Activated T-helper 17 cell treated with anti-CD3 and anti-CD28 coated beads, Interleukin-2, amount 50 U/mL, for 72 hours (primary cell): ENCODE measurements at regions not wholly inside any gene's neighbourhood (a gene's known extent, or its start where the extent isn't known, plus 50 kb on each side); places are given as distances from the start of the nearest gene placed in this dataset.
"Not testable (repeated sequence)": the region's sequence is repeated elsewhere in the genome, so short reads cannot be mapped to it uniquely, and the experiment has no call there.

Source experiments
- ATAC-seq: fragments of 150-1000 bp; cut with Tn5 transposase; replicated peaks from 2 replicates; pipeline ENCODE4 v1.10.0; 2021; ENCODE audit warnings: mild to moderate bottlenecking, moderate library complexity
- H3K27ac Mint-ChIP-seq: one replicate; pipeline ENCODE4 v1.8.0; 2022; ENCODE audit warnings: mixed read lengths
- H3K27me3 Mint-ChIP-seq: one replicate; pipeline ENCODE4 v1.8.0; 2022; ENCODE audit warnings: mixed read lengths
- H3K36me3 Mint-ChIP-seq: one replicate; pipeline ENCODE4 v1.8.0; 2022; ENCODE audit warnings: low read depth, mild to moderate bottlenecking, mixed read lengths
- H3K4me1 Mint-ChIP-seq: one replicate; pipeline ENCODE4 v1.8.0; 2022; ENCODE audit warnings: mixed read lengths
- H3K4me3 Mint-ChIP-seq: one replicate; pipeline ENCODE4 v1.8.0; 2022; ENCODE audit warnings: mild to moderate bottlenecking, mixed read lengths
- H3K9me3 Mint-ChIP-seq: one replicate; pipeline ENCODE4 v1.8.0; 2022; ENCODE audit warnings: mixed read lengths

DNA sequence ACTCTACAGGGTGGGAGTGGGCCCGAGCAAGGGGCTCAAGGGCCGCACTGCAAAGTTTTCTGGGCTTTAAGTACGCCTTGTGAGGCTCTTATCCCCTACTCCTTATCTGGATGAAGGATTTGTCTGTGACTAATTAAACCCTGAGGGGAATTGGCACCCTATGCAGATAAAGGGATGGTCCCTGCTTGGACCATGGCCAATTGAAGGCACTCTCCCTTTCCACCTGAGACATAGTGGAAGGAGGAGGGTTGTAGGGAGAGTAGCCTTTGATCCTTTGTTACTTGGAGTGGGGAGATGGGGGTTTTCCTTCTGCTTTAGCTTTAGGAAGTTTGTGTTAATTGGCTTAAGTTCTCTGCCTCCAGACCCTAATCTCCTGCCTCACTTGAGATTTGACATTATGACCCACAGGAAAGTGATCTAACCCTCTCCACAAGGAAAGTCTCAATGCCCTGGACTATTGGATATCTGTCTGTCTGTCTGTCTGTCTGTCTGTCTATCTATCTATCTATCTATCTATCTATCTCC, 1158.8 kb upstream of the SORCS1 start:
- no peaks in the 10 kb centered on the region for H3K27me3 Mint-ChIP-seq
- no peaks in the 10 kb centered on the region for H3K4me1 Mint-ChIP-seq
- no peaks in the 10 kb centered on the region for H3K36me3 Mint-ChIP-seq
- H3K4me3 Mint-ChIP-seq = no peak overlapping the region
- ATAC-seq = no peak
- no peak overlapping the region for H3K27ac Mint-ChIP-seq
- H3K9me3 Mint-ChIP-seq = peaks cover 11% of the 10 kb centered on the region

DNA sequence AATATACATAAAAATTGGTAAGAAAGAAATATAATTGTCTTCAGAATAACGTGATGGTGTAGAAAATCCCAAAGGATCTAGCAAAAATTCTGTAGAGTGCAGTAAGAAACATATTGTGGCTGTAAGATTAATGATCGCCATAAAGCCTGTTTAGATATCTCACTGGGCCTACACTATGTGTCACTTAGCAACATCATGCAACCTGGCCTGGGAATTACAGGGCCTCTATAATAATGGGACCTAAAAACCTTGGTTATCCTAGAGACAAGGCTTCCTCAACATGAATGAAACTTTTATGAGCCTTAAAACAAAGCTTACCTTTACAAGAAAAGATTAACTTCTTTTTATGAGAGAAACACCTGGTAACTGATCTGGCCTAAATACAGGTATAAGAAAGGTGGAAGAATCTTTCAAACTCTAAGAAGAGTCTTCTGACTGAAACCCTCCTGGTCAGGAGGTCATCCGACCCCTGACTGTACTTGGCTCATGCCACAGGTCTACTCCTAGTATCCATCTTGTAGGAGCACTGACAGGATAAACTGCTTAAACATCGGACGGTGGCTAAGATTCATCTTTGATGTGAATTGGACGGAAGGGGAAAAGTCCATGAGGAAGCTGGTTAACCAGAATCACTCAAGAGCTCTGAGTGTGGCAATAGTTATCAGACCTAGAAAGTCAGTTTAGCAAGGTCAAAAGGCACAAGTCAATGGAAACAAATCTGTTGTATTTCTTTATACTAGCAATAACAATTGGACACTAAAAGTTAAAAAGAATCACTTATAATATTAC, 1155.1 kb upstream of the SORCS1 start:
- H3K27ac Mint-ChIP-seq = no peak overlapping the region
- peaks cover 6% of the 10 kb centered on the region for H3K9me3 Mint-ChIP-seq
- H3K4me1 Mint-ChIP-seq = no peaks in the 10 kb centered on the region
- no peaks in the 10 kb centered on the region for H3K27me3 Mint-ChIP-seq
- ATAC-seq = no peak
- no peak overlapping the region for H3K4me3 Mint-ChIP-seq
- H3K36me3 Mint-ChIP-seq = no peaks in the 10 kb centered on the region

DNA sequence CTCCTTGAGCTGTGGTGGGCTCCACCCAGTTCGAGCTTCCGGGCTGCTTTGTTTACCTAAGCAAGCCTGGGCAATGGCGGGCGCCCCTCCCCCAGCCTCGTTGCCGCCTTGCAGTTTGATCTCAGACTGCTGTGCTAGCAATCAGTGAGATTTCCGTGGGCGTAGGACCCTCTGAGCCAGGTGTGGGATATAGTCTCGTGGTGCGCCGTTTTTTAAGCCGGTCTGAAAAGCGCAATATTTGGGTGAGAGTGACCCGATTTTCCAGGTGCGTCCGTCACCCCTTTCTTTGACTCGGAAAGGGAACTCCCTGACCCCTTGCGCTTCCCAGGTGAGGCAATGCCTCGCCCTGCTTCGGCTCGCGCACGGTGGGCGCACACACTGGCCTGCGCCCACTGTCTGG, 1151.1 kb upstream of the SORCS1 start:
- H3K4me3 Mint-ChIP-seq, H3K27ac Mint-ChIP-seq, H3K4me1 Mint-ChIP-seq, H3K36me3 Mint-ChIP-seq, H3K9me3 Mint-ChIP-seq, H3K27me3 Mint-ChIP-seq, ATAC-seq: not testable (repeated sequence)

DNA sequence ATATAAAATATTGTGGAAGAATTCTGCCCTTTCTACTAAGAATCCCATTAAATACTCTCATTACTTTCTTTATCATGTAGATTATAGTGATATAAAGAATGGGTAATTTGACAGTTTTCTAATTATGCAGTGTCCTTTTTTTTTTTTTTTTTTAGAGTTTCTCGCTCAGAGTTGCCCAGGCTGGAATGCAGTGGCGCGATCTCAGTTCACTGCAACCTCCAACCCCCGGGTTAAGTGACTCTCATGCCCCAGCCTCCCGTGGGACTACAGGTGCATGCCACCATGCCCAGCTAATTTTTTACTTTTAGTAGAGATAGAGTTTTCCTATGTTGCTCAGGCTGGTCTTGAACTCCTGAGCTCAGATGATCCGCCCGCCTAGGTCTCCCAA, 1143.4 kb upstream of the SORCS1 start:
- Mint-ChIP-seq H3K36me3 (no peaks in the 10 kb centered on the region), H3K27me3 (no peaks in the 10 kb centered on the region), H3K9me3 (peaks cover 15% of the 10 kb centered on the region), H3K4me1 (no peaks in the 10 kb centered on the region), H3K27ac (no peak overlapping the region), H3K4me3 (no peak overlapping the region)
- no peak for ATAC-seq

DNA sequence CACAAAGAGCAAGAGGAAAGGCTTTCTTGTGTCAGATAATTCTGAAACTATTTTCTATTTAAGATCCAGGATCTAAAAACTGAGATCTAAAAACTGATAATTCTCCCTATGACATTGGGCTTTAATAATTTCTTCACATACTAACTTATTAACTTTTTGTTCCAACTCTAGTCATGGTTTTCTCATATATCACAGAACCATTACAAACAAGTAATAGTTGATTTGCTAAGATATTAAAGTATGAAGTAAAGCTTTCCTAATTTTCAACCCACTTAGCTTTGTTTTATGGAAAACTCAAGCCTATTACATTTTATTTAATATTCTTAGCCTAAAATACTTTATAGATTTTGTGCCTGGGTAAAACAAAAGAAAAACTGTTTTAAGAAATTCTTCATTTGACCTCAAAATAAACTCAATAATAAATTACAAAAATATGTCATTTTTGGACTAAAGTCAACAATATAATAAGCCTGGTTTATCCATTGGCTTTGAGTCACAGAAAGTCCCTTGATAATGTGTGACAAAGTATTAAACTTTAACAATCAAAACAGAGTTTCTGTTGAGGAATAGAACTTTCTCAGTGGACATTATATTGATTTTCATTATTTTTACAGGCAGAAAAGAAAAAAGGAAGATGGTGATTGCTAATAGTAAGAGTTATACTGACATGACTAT, 1142.9 kb upstream of the SORCS1 start:
- H3K4me1 Mint-ChIP-seq = no peaks in the 10 kb centered on the region
- H3K4me3 Mint-ChIP-seq = no peak overlapping the region
- ATAC-seq = no peak
- H3K27ac Mint-ChIP-seq = no peak overlapping the region
- peaks cover 18% of the 10 kb centered on the region for H3K9me3 Mint-ChIP-seq
- H3K27me3 Mint-ChIP-seq = no peaks in the 10 kb centered on the region
- no peaks in the 10 kb centered on the region for H3K36me3 Mint-ChIP-seq

DNA sequence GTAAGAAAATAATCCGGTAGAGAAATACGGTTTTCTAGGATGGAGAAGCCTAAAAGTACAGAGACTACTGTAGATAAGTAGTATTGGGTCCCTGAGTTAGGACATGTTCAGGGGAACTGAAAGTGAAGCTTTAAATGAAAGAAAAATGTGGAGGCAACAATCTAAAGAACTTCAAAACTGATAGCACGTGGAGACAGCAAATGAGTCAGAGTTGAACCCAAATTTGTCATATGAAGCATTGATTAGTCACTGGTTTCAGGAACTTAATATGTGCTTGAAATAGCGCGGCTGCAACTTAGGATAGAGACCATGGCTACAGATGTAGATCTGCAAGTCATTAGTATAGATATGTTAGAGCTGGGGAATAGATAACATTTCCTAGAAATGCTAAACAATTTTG, 1138.6 kb upstream of the SORCS1 start:
- H3K27me3 Mint-ChIP-seq = no peaks in the 10 kb centered on the region
- H3K27ac Mint-ChIP-seq = no peak overlapping the region
- no peak overlapping the region for H3K4me3 Mint-ChIP-seq
- H3K36me3 Mint-ChIP-seq = no peaks in the 10 kb centered on the region
- no peak for ATAC-seq
- peaks cover 25% of the 10 kb centered on the region for H3K9me3 Mint-ChIP-seq
- H3K4me1 Mint-ChIP-seq = no peaks in the 10 kb centered on the region

- Mint-ChIP-seq H3K4me1 (no peaks in the 10 kb centered on the region), H3K36me3 (no peaks in the 10 kb centered on the region), H3K27ac (no peak overlapping the region), H3K27me3 (no peaks in the 10 kb centered on the region), H3K4me3 (no peak overlapping the region), H3K9me3 (peaks cover 25% of the 10 kb centered on the region)
- no peak for ATAC-seq
Observed at GRCh38 chr10:108301002-108301401, 1136.5 kb upstream of the SORCS1 start.

DNA sequence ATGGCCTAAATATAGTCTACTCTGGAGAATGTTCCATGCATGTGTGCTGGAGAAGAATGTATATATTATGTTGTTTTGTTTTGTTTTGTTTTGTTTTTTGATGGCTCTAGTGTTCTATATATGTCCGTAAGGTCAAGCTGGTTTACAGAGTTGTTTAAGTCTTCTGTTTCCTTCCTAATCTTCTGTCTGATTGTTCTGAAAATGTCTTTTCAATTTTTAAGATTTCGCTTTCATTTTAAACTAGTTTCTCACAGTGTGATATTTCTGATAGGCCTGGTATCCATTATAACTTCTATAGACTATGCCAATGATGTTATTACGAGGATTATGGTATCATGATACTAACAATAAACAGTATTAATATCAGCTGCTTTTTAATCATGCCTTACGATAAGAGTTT, 1126.3 kb upstream of the SORCS1 start:
- Mint-ChIP-seq H3K9me3 (peaks cover 19% of the 10 kb centered on the region), H3K36me3 (no peaks in the 10 kb centered on the region), H3K27ac (no peak overlapping the region), H3K4me1 (no peaks in the 10 kb centered on the region), H3K27me3 (no peaks in the 10 kb centered on the region), H3K4me3 (no peak overlapping the region)
- no peak for ATAC-seq

DNA sequence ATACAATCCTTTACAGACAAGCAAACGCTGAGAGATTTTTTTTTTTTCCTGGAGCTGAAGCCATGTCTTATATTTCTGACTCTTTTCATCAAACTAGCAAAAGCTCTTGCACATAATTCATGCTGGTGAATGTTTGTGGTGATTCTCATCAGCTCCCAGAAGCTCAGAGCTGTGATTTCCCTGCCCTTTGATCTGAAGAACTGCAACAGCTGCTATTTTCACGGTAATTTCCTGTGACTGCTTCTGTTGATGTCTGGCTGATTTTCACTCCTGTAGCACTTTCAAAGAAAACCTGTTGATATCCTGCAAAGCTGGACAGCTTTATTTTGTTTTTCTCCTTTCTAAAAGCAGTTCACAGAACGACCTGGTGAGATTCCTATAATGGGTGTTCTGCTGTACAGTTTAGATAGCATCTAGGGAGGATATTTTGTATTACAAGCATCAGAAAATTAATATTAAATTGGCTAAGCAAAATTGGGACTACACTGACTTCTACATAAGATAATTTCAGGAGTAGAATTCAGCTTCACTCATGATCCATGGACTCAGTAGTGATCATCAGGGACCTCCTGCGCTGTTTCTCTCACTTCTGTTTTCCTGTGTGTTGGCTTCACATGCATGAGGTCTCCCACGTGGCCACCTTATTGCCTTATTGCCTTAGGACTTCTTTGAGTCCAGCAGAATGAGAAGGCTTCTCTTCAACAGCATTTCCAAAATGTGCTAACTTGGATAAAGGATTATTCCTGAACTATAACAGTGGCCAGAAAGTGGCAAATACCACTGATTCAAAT, 1111.6 kb upstream of the SORCS1 start:
- peaks cover 16% of the 10 kb centered on the region for H3K9me3 Mint-ChIP-seq
- H3K4me3 Mint-ChIP-seq = no peak overlapping the region
- no peaks in the 10 kb centered on the region for H3K4me1 Mint-ChIP-seq
- no peaks in the 10 kb centered on the region for H3K36me3 Mint-ChIP-seq
- no peak for ATAC-seq
- H3K27ac Mint-ChIP-seq = no peak overlapping the region
- no peaks in the 10 kb centered on the region for H3K27me3 Mint-ChIP-seq

GRCh38 chr10:108260383-108260906, 1095.9 kb upstream of the SORCS1 start:
- H3K36me3 Mint-ChIP-seq = no peaks in the 10 kb centered on the region
- no peak for ATAC-seq

GRCh38 chr10:108254089-108254488, 1089.6 kb upstream of the SORCS1 start:
- ATAC-seq = no peak

More at GRCh38 chr10:108260383-108260906, 1095.9 kb upstream of the SORCS1 start:
- Mint-ChIP-seq H3K27me3 (no peaks in the 10 kb centered on the region), H3K9me3 (peaks cover 7% of the 10 kb centered on the region), H3K4me3 (no peak overlapping the region), H3K4me1 (no peaks in the 10 kb centered on the region), H3K27ac (no peak overlapping the region)

GRCh38 chr10:108252771-108253170, 1088.3 kb upstream of the SORCS1 start:
- ATAC-seq = no peak
- Mint-ChIP-seq H3K27me3 (no peaks in the 10 kb centered on the region), H3K36me3 (no peaks in the 10 kb centered on the region), H3K4me3 (no peak overlapping the region), H3K4me1 (no peaks in the 10 kb centered on the region), H3K9me3 (peaks cover 8% of the 10 kb centered on the region), H3K27ac (no peak overlapping the region)

More at GRCh38 chr10:108254089-108254488, 1089.6 kb upstream of the SORCS1 start:
- Mint-ChIP-seq H3K36me3 (no peaks in the 10 kb centered on the region), H3K4me1 (no peaks in the 10 kb centered on the region), H3K4me3 (no peak overlapping the region), H3K27me3 (no peaks in the 10 kb centered on the region), H3K27ac (no peak overlapping the region), H3K9me3 (peaks cover 8% of the 10 kb centered on the region)

- Mint-ChIP-seq H3K36me3 (no peaks in the 10 kb centered on the region), H3K4me3 (no peak overlapping the region), H3K27ac (no peak overlapping the region), H3K4me1 (no peaks in the 10 kb centered on the region), H3K9me3 (peaks cover 8% of the 10 kb centered on the region), H3K27me3 (no peaks in the 10 kb centered on the region)
- no peak for ATAC-seq
Observed at GRCh38 chr10:108250936-108251620, 1086.6 kb upstream of the SORCS1 start.

DNA sequence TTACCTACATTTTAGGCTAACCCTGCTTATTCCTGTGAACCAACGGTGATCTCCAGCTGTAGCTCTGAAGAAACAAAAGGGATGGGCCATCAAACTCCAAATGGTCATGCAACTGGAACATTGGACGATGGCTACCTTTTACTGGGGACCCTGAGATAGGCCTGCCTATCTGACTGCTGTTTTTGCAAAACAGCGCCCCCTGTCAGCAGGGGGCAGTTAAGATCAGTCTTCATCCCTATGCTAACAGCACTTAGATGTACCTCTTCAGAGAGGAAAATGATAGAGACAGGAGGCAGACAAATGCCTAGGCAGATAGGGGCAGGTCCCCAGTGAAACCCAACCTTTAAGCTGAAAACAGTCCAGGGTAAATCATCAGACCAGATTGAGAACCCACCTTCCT, 1085.4 kb upstream of the SORCS1 start:
- H3K4me3 Mint-ChIP-seq = no peak overlapping the region
- no peaks in the 10 kb centered on the region for H3K4me1 Mint-ChIP-seq
- no peak overlapping the region for H3K27ac Mint-ChIP-seq
- ATAC-seq = no peak
- H3K36me3 Mint-ChIP-seq = no peaks in the 10 kb centered on the region
- peaks cover 8% of the 10 kb centered on the region for H3K9me3 Mint-ChIP-seq
- H3K27me3 Mint-ChIP-seq = no peaks in the 10 kb centered on the region
